ENCODE measurements at regions not wholly inside any gene's neighbourhood (a gene's known extent, or its start where the extent isn't known, plus 50 kb on each side); places are given as distances from the start of the nearest gene placed in this dataset.

DNA sequence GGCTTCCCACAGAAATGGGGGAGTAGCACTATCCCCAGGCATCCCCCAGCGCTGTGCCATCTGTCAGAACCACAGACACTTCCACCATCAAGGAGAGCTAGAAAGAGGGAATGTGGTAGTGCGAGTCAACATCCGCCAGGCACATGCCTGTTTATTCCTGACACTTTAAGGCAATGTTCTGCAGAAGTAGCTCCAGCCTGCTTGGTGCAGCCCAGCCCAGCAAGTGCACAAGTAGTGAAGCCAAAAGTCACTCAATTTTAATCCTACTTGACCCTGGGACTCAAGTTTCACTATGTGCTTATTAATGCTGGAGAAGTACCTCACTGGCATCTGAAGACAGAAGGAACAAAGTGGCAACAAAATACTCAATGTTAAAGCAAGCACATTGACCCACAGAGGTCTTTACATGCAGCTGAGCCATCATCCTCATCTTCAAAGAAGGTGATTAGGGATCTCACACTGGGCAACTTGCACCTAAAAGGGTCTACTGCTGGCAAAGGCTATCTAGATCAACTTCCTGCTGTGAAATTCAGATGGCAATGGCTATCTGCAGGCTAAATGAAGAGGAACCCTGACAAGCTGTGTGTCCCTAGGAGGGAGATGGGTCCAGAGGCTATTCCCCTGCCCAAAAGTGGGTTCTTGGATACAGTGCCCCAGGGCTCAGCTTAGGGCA lies 61.4 kb upstream of the CLDN18 start:
- DNase-seq (ENCODE audit: low read depth in 3 of 3, low spot score in 2 of 3), result no peak

DNA sequence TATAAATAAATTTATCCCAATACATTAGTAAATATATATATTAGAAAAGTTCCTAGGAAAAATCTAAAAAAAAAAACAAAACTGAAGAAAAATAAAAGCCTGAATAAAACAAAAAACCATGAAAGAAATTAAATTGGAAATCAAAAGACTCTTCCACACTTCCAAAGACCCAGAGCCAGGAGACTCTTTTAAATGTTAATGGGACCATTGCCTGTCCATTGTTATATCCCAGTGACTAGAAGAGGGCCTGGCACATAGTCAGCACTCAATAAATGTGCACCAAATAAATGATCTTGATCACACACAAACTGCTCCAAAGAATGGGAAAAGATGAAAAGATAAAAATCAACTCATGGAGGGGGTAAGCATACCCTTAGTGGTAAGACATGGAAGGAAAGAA lies 51.3 kb upstream of the CLDN18 start:
- DNase-seq (ENCODE audit: low read depth in 3 of 3, low spot score in 2 of 3), result no peak

Data from right renal cortex interstitium (tissue), 3 donors.